Colon (tissue), 2 donors: ENCODE measurements at regions not wholly inside any gene's neighbourhood (a gene's known extent, or its start where the extent isn't known, plus 50 kb on each side); places are given as distances from the start of the nearest gene placed in this dataset.

ENCODE experiments used
- FAIRE-seq: peaks from 2 replicates; lab custom pipeline; 2012; peaks lifted over from hg19 to GRCh38; lab: Jason Lieb, UNC
- donor health status: control.
- donor health status: control.

GRCh38 chr6:54440549-54440948 is 132.3 kb downstream of the TINAG start:
- no peak for FAIRE-seq

GRCh38 chr6:54441020-54441419 is 132.8 kb downstream of the TINAG start:
- FAIRE-seq = no peak

- FAIRE-seq = no peak
Measured at GRCh38 chr6:54441687-54442248, 133.5 kb downstream of the TINAG start.

GRCh38 chr6:54445207-54445606 is 137.0 kb downstream of the TINAG start:
- FAIRE-seq = peak; percentile 49

DNA sequence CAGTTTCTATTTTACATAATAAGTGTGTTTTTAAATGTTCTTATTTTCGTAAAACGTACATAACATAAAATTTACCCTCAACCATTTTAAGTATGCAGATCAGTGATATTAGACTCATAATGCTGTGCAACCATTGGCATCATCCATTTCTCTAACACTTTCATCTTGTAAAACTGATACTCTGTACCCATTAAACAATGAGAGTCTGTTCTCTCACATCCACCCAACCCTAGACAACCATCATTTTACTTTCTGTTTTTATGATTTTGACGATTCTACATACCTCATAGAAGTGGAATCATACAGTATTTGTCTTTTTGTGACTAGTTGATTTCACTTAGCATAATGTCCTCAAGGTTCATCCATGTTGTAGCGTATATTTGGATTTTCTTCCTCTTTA is 140.4 kb downstream of the TINAG start:
- no peak for FAIRE-seq

GRCh38 chr6:54451516-54451915 is 143.3 kb downstream of the TINAG start:
- FAIRE-seq = no peak

DNA sequence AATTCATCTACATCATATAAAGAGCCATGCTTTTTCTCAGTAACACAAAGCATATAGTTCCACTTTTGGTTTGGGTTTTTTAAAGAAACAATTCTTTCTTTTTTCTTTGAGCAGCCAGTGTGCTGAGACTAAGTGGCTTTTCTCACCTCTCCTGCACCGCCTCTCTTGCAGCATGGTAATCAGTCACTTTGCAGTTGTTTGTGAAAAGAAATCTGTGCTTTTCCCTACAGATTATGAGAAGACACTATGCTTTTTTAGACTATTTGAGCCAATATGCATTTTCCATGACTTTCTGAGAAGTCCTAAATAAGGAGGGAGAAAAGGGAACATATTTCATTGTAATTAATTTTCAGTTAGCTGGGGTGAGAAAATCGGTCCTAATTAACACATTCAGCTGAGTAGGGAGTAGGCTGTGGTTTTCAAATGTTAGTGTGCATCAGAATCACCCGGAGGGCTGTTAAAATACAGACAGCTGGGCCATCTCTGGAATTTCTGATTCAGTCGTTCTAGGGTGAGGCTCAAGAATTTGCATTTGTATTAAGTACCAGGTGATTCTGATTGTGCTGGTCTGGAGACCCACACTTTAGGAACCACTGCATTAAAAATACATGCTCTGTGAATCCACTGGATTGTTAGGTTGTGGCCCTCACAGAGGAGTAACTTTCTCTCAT is 155.2 kb downstream of the TINAG start:
- FAIRE-seq = no peak

DNA sequence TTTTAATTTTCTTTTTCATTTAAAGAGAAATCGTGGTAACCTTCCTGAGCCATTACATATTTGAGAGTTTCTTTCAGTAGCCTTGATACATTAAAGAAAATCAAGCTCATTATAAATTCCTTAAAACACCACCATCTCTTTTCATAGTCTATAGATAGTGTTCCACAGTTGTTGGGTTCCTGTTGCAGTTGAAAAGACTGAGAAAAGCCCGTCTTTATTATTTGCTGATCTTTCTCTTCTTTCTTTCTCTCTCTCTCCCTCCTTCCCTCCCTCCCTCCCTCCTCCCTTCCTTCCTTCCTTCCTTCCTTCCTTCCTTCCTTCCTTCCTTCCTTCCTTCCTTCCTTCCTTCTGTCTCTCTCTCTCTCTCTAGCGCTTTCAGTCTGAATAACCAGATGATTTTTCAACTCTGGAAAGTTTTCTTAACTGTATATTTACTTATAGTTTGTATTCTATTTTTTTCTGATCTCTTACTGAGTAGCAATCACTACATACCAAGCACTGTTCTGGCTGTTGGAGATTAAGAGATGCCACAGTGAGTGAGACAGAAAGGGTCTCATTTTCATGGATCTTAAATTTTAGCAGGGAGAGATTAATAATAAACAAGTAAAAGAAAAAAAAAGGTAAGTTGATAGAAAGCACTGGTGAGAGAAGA is 157.5 kb downstream of the TINAG start:
- no peak for FAIRE-seq

GRCh38 chr6:54467384-54467783 is 159.1 kb downstream of the TINAG start:
- FAIRE-seq = no peak

GRCh38 chr6:54473328-54473727 is 165.1 kb downstream of the TINAG start:
- no peak for FAIRE-seq

- FAIRE-seq = no peak
Measured at GRCh38 chr6:54474898-54475297, 166.7 kb downstream of the TINAG start.

GRCh38 chr6:54481091-54481490 is 172.8 kb downstream of the TINAG start:
- no peak for FAIRE-seq

DNA sequence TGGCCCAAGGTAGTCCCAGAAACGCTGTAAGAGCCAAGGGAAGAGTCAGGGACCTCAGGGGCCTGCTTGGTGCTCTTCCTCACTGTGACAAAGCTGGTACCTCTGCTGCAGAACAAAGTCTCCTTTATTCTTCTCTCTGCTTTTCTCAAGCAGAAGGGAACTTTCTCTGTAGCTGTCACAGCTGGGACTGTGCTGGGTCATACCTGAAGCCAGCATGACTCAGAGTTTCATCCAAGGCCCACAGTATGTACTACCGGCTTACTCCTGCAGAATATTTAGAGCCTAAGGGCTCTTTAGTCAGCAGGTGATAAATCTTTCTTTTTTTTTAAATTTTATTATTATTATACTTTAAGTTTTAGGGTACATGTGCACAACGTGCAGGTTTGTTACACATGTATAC is 183.2 kb downstream of the TINAG start:
- no peak for FAIRE-seq

- no peak for FAIRE-seq
Measured at GRCh38 chr6:54493138-54493537, 184.9 kb downstream of the TINAG start.

- FAIRE-seq = peak; percentile 24
Measured at GRCh38 chr6:54503144-54503543, 194.9 kb downstream of the TINAG start.

GRCh38 chr6:54515013-54515412 is 206.8 kb downstream of the TINAG start:
- FAIRE-seq = no peak

DNA sequence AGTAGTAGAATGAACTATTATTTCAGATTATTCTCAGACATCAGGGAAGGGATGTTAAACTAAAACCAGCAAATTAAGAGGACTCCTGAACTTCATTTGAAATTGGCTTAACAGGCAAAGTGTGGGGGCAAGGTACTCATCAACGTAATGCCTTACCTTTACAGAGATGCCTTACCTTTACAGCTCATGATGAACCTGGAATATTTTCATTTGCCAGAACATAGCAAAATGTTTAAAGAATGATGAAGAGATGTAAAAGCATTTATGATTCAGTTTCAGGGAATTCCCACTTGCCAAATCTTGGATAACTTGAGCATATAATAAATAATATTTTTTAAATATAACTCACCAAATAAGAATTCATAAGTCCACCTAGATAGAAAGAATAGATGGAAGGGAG is 207.5 kb downstream of the TINAG start:
- FAIRE-seq = no peak

DNA sequence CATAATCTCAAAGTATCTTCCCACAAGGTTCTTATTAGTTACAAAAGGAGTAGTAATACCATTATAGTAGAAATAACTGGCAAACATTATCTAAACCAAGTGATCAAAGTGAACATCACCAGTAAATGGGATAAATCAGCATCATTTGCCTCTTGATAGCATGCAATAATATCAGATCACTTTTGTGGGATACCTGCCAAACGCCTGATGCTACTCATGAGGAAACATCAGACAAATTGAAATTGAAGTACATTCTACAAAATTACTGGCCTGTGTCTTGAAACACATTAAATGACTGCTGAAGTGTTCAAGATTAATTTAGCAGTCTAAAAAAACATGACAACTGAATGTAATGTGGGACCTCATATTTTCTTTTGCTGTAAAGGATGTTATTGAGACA is 208.1 kb downstream of the TINAG start:
- no peak for FAIRE-seq

DNA sequence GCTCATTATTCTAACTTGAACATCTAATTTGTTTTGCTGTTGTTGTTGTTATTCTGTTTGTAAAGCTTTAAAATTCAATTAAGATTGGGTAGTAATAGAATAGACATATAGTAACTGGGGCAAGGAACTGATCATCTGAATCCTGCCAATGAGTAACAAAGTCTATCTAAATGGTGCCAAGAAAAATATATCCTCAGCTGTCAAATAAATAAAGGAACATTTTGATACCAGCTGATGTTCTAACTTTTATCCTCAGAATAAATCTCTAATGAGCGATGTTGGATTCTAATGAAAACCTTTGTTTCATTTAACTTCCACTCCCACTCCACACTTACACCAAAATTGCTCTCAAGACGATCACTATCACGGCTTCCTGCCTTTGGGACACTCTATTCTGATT is 210.9 kb downstream of the TINAG start:
- FAIRE-seq = no peak

DNA sequence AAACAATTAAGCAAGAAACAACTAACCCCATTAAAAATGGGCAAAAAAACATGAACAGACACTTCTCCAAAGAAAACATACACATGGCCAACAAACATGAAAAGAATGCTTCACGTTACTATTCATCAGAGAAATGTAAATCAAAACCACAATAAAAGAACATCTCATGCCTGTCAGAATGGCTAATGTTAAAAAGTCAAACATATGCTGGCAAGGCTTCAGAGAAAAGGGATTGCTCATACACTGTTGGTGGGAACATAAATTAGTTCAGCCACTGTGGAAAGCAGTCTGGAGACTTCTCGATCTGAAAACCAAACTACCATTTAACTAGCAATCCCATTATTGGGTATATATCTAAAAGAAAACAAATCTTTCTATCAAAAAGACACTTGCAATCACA is 217.5 kb downstream of the TINAG start:
- FAIRE-seq = no peak

- no peak for FAIRE-seq
Measured at GRCh38 chr6:54533567-54533966, 225.3 kb downstream of the TINAG start.

DNA sequence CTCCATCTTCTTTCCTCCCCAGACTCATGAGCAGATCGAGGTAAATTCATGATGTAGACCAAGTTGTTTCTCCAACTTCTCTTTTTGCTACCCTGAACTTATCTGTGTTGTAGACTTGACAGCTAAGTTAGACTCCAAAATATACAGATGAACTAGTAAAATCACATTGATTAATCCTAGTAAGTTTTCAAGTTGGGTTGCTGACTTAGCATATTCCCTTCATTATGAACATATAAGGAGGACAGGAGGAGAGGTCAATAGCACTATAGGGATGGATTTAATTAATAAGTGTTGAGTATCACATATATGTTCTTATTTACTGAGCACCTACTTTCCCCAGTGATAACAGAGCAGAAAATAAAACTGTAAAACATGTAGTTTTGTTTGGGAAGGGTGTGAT is 227.3 kb downstream of the TINAG start:
- no peak for FAIRE-seq

GRCh38 chr6:54541541-54541940 is 233.3 kb downstream of the TINAG start:
- no peak for FAIRE-seq

DNA sequence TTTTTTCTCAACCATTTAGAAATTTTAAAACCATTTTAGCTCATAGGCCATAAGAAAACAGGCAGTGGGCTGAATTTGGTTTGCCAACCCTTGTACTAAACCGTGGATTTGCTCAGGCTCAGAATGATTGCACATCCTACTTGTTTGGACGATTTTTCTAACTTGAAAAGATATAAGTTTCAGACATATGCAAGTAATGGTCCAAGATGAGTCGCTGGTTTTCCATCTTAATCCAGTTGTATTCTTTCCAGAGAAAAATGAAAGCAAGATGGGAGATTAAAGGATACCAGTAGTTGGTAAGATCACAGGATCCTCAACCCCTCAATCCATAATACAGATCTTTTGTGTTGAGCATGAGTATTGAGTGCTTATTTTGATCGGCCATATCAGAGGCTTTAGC is 250.9 kb downstream of the TINAG start:
- FAIRE-seq = no peak
